ENCODE measurements at regions not wholly inside any gene's neighbourhood (a gene's known extent, or its start where the extent isn't known, plus 50 kb on each side); places are given as distances from the start of the nearest gene placed in this dataset.

DNA sequence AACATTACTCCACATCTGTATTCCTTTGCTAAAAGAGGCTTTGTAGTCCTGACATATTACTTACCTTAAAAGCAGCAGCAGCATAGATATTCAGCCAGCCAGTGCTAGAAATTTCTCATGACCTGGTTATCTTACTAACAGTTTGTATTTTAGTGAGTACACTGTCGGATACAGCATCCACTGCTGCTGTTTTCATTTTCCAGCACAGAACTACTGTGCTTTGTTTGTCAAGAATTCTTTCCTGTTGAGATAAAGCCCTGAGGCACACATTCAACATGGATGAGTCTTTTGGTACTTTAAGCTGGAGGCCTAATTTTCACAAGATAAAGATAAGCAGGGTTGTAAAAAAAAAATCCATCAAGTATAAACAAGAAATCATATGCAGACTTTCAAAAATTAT is 311.2 kb upstream of the OPRM1 start:
- no peak overlapping the region for H3K4me3 ChIP-seq (ENCODE audit: low read depth, low read length)
- DNase-seq (ENCODE audit: low read depth): no peak
- TF ChIP-seq, protein P1, sequence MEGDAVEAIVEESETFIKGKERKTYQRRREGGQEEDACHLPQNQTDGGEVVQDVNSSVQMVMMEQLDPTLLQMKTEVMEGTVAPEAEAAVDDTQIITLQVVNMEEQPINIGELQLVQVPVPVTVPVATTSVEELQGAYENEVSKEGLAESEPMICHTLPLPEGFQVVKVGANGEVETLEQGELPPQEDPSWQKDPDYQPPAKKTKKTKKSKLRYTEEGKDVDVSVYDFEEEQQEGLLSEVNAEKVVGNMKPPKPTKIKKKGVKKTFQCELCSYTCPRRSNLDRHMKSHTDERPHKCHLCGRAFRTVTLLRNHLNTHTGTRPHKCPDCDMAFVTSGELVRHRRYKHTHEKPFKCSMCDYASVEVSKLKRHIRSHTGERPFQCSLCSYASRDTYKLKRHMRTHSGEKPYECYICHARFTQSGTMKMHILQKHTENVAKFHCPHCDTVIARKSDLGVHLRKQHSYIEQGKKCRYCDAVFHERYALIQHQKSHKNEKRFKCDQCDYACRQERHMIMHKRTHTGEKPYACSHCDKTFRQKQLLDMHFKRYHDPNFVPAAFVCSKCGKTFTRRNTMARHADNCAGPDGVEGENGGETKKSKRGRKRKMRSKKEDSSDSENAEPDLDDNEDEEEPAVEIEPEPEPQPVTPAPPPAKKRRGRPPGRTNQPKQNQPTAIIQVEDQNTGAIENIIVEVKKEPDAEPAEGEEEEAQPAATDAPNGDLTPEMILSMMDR (IDR thresholded peaks at IDR 0.05; ENCODE audit: low read depth, low read length, missing control alignments): no peak

DNA sequence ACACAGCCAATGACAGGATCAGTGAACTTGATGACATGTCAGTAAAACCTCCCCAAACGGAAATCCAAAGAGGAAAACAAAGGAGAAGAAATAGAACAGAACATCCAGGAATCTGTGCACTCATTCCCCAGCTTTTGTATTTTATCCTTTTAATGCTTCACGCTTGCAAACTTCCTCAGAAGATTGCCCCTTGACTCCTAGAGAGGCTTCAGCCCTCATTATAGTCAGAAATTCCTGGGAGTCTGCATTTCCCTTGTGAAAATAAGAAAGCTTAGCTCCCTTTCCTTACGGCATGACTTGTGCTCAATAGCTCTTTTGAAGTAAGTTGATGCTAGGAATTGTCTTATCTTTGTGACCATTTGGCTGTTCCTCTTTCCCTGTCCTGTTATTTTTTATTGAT is 313.6 kb upstream of the OPRM1 start:
- no peak overlapping the region for H3K4me3 ChIP-seq (ENCODE audit: low read depth, low read length)
- TF ChIP-seq, protein P1 (IDR thresholded peaks at IDR 0.05; ENCODE audit: low read depth, low read length, missing control alignments): no peak
- no peak for DNase-seq (ENCODE audit: low read depth)

DNA sequence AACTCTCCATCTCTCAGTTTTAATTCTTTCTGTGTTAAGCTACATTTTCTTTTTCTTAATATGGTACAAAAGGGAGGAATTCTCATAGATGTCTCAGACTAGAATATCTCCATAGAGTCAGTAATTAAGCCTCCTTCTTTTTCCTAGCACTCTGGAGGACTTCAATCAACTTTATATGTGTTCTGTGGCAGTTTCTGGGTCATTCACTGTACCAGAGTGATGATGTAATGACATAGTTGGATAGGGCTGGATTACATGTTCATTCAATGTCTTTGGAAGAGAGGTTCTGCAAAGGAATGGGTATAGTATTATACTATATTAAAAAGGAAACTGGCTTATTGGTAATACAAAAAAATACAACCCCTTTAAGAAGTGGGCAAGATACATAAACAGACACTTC is 318.3 kb upstream of the OPRM1 start:
- no peak for DNase-seq (ENCODE audit: low read depth)
- H3K4me3 ChIP-seq (ENCODE audit: low read depth, low read length): no peak overlapping the region
- TF ChIP-seq, protein P1 (IDR thresholded peaks at IDR 0.05; ENCODE audit: low read depth, low read length, missing control alignments): no peak

DNA sequence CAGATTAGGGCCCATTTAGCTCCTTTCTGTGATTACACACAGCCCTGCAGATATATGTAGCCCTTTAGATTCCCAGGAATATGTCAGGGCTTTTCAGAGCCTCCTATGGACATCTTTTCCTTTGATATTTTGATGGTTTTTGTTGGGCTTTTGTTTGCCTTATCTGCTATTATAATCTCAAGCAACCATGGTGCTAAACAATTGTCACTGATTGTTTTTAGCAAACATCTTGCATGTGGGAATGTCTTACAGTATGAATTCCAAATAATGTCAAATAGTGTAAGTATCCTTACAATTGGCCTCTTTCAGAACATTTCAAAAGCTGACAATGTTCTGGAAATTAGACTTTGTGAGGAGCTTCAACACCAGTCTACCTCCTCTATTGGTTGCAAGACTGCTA is 333.6 kb upstream of the OPRM1 start:
- no peak overlapping the region for H3K4me3 ChIP-seq (ENCODE audit: low read depth, low read length)
- DNase-seq (ENCODE audit: low read depth): no peak
- TF ChIP-seq, protein P1 (IDR thresholded peaks at IDR 0.05; ENCODE audit: low read depth, low read length, missing control alignments): no peak

DNA sequence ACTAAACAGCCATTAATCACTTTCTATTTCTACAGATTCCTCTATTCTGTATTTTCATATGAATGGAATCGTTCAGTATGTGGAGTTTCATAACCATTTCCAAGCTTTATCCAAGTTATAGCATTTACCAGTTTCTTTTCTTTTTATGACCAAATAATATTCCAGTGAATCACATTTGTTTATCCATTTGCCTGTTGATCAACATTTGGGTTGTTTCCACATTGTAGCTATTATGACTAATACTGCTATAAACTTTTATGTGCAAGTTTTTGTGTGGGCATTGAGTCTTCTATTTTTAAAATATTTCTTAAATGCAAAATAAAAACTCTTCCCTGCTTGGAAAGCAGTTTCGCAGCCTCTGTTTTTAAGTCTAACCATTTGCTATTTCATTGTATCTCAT is 336.4 kb upstream of the OPRM1 start:
- no peak for DNase-seq (ENCODE audit: low read depth)
- no peak overlapping the region for H3K4me3 ChIP-seq (ENCODE audit: low read depth, low read length)
- TF ChIP-seq, protein P1 (IDR thresholded peaks at IDR 0.05; ENCODE audit: low read depth, low read length, missing control alignments): no peak

DNA sequence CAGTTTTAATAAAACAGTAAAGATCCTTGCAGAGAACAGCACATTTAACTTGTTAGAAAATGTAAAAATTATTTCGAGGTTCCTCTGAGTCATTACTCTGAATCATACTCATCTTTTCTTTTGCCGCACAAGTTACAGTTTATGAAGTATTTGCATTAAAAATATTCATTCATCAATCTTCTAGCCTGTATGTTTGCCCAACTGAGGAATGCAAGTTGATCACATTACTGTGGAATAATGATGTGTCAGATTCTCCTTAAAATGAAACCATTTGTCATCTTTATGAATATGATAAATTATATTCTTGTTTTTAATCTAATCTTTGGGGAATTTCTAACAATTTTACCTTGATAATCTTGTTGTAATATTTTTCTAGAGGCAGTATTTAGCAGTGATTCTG is 340.4 kb upstream of the OPRM1 start:
- H3K4me3 ChIP-seq (ENCODE audit: low read depth, low read length): no peak overlapping the region
- DNase-seq (ENCODE audit: low read depth): no peak
- TF ChIP-seq, protein P1 (IDR thresholded peaks at IDR 0.05; ENCODE audit: low read depth, low read length, missing control alignments): no peak

DNA sequence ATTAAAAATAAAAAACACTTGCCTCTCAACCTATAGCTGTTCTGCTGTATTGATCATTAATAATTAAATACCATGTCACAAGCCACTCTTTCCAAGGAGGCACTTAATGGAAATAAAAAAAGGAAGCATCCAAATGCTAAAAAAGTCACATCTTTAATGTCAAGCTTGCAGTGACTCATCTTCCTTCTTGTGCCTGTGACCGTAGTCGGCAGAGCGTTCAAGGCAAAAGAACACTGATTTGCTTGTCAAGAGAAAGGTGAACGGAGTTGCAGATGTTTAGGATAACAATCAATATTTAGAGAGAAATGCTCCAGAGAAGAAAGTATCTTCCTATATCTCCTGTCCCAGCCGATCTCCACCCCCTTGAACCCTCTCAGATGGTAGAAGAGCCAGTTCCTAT is 341.0 kb upstream of the OPRM1 start:
- TF ChIP-seq, protein P1 (IDR thresholded peaks at IDR 0.05; ENCODE audit: low read depth, low read length, missing control alignments): no peak
- DNase-seq (ENCODE audit: low read depth): no peak
- no peak overlapping the region for H3K4me3 ChIP-seq (ENCODE audit: low read depth, low read length)

All from GM12864 (cell line).